Upper lobe of left lung (tissue), 6 donors: ENCODE measurements at regions not wholly inside any gene's neighbourhood (a gene's known extent, or its start where the extent isn't known, plus 50 kb on each side); places are given as distances from the start of the nearest gene placed in this dataset.

ENCODE experiments used
- ATAC-seq, 2 donors: fragments of 200-7000 bp; cut with Tn5 transposase; one replicate each; pipeline ENCODE4 v1.9.1; 2022; ENCODE audit warnings: mild to moderate bottlenecking in 2 of 2, moderate library complexity in 2 of 2; ENCODE audit not compliant: low FRiP score in 2 of 2
- DNase-seq, 2 donors: peaks; one replicate each; pipeline ENCODE4 v3.0.0-alpha.2; 2019 to 2020
- H3K27ac ChIP-seq, 4 donors: fragments of 200-600 bp; sonication (generic); one replicate each; pipeline ENCODE4 v1.5.1; 2016 to 2019
- H3K27me3 ChIP-seq, 4 donors: fragments of 200-600 bp; sonication (generic); one replicate each; pipeline ENCODE4 v1.5.1; 2017 to 2019
- H3K36me3 ChIP-seq, 4 donors: fragments of 200-600 bp; sonication (generic); one replicate each; pipeline ENCODE4 v1.5.1; 2016 to 2019
- H3K4me1 ChIP-seq, 4 donors: fragments of 200-600 bp; sonication (generic); one replicate each; pipeline ENCODE4 v1.5.1; 2018 to 2019
- H3K4me3 ChIP-seq, 4 donors: fragments of 200-600 bp; sonication (generic); one replicate each; pipeline ENCODE4 v1.5.1; 2017 to 2019; ENCODE audit warnings: mild to moderate bottlenecking in 2 of 4, moderate library complexity in 1 of 4
- H3K9me3 ChIP-seq, 4 donors: fragments of 200-600 bp; sonication (generic); one replicate each; pipeline ENCODE4 v1.5.1; 2018 to 2019
- CTCF ChIP-seq, 6 experiments: fragments of 450-650 bp in 4 of 6; fragments of 200-600 bp in 2 of 6; sonication (generic) in 2 of 6; IDR thresholded peaks; one replicate each; pipeline ENCODE4 v1.5.1; 2016 to 2019; ENCODE audit warnings: antibody characterized with exemption in 6 of 6
- EP300 ChIP-seq, 4 donors: sonication (generic); formaldehyde crosslinking; IDR thresholded peaks; one replicate each; pipeline ENCODE4 v1.5.1; 2017; ENCODE audit warnings: antibody characterized with exemption in 4 of 4, control low read depth in 2 of 4
- POLR2A ChIP-seq, 4 donors: fragments of 450-650 bp; IDR thresholded peaks; one replicate each; pipeline ENCODE4 v1.5.1; 2016 to 2017; ENCODE audit warnings: antibody characterized with exemption in 4 of 4, mild to moderate bottlenecking in 2 of 4
- POLR2AphosphoS5 ChIP-seq, 2 donors: sonication (generic); formaldehyde crosslinking; IDR thresholded peaks; one replicate each; pipeline ENCODE4 v1.5.1; 2017; ENCODE audit warnings: antibody characterized with exemption in 2 of 2
- WGBS, 2 donors: methylation state at CpG; one replicate each; pipeline ENCODE4 v1.1.5; 2017 to 2018; 5-methylcytosine and 5-hydroxymethylcytosine counted together
- donor health status: DM: no; HTN: no; CAD: no; lungs with moderate emphysema.
- donor health status: DM: no; HTN: yes; CAD: no; lungs with severe emphysema.

DNA sequence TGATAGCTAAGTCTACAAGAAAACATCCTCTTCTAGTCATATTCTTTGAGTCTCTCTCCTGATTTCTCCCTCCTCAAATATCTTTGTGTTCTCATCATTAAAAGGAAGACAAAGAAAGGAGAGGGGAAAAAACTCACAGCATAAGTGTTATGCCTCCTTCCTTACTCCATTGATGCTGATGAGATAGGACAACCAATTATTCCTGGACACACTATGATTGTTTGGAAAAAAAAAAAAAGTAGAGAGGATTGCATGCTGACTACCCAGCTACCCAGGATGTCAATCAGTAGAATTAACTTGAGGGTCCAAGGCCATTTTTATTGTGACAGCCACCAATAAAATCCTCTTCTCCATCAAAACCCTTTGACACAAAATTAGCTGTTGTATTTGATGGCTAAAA lies 299.1 kb upstream of the CDH8 start:
- no peak for DNase-seq
- Histone ChIP-seq H3K36me3 (no peaks in the 10 kb centered on the region), H3K4me1 (no peaks in the 10 kb centered on the region), H3K4me3 (no peak overlapping the region), H3K27me3 (no peaks in the 10 kb centered on the region), H3K9me3 (no peaks in the 10 kb centered on the region), H3K27ac (no peak overlapping the region)
- no peak for TF ChIP-seq CTCF (IDR thresholded peaks at IDR 0.05)
- no peak for TF ChIP-seq POLR2AphosphoS5 (IDR thresholded peaks at IDR 0.05)
- TF ChIP-seq EP300 (IDR thresholded peaks at IDR 0.05): no peak
- no peak for TF ChIP-seq POLR2A (IDR thresholded peaks at IDR 0.05)
- no peak for ATAC-seq

- ATAC-seq: no peak
- Histone ChIP-seq H3K36me3 (no peaks in the 10 kb centered on the region), H3K4me1 (no peaks in the 10 kb centered on the region), H3K27me3 (no peaks in the 10 kb centered on the region), H3K9me3 (no peaks in the 10 kb centered on the region), H3K27ac (no peak overlapping the region), H3K4me3 (no peak overlapping the region)
- no peak for DNase-seq
- TF ChIP-seq POLR2AphosphoS5 (IDR thresholded peaks at IDR 0.05) (no peak), POLR2A (IDR thresholded peaks at IDR 0.05) (no peak), CTCF (IDR thresholded peaks at IDR 0.05) (no peak), EP300 (IDR thresholded peaks at IDR 0.05) (no peak)
- WGBS, 2 donors: 58 to 91% methylated on average over 2 of the region's 2 CpGs
These were observed 285.4 kb upstream of the CDH8 start for GRCh38 chr16:62321606-62322005.

DNA sequence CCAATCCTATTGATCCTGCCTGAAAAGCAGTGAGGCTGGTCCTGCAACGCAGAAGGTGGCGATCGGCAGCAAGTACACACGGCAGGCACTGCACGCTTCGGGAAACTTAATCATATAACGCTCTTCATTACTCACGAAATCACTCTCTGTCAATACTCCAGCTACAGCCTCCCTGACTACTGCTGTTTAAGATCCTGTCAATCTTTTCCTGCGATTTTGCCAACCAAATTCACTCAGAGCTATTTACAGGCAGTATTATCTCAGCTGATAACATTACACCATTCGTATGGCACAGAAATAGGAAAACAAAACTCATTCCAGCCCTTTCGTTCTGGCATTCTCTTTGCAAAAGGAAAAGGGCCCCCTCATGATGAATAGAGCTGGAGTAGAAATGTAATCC lies 262.4 kb upstream of the CDH8 start:
- DNase-seq (no peak), ATAC-seq (no peak)
- no peak overlapping the region for H3K27ac ChIP-seq
- TF ChIP-seq POLR2A (IDR thresholded peaks at IDR 0.05) (no peak), POLR2AphosphoS5 (IDR thresholded peaks at IDR 0.05) (no peak), EP300 (IDR thresholded peaks at IDR 0.05) (no peak)
- no peaks in the 10 kb centered on the region for H3K36me3 ChIP-seq
- no peaks in the 10 kb centered on the region for H3K4me1 ChIP-seq
- WGBS, 2 donors: 55 to 68% methylated on average over 11 of the region's 11 CpGs
- no peaks in the 10 kb centered on the region for H3K9me3 ChIP-seq
- no peak overlapping the region for H3K4me3 ChIP-seq
- H3K27me3 ChIP-seq: no peaks in the 10 kb centered on the region

- Histone ChIP-seq H3K27me3 (no peaks in the 10 kb centered on the region), H3K4me3 (no peak overlapping the region), H3K36me3 (no peaks in the 10 kb centered on the region), H3K27ac (no peak overlapping the region), H3K9me3 (no peaks in the 10 kb centered on the region), H3K4me1 (no peaks in the 10 kb centered on the region)
- DNase-seq (no peak), ATAC-seq (no peak)
- TF ChIP-seq EP300 (IDR thresholded peaks at IDR 0.05) (no peak), CTCF (IDR thresholded peaks at IDR 0.05) (no peak), POLR2AphosphoS5 (IDR thresholded peaks at IDR 0.05) (no peak), POLR2A (IDR thresholded peaks at IDR 0.05) (no peak)
- WGBS, 2 donors: 78 to 87% methylated on average over 6 of the region's 6 CpGs
These were observed 258.2 kb upstream of the CDH8 start for GRCh38 chr16:62294213-62294972.

DNA sequence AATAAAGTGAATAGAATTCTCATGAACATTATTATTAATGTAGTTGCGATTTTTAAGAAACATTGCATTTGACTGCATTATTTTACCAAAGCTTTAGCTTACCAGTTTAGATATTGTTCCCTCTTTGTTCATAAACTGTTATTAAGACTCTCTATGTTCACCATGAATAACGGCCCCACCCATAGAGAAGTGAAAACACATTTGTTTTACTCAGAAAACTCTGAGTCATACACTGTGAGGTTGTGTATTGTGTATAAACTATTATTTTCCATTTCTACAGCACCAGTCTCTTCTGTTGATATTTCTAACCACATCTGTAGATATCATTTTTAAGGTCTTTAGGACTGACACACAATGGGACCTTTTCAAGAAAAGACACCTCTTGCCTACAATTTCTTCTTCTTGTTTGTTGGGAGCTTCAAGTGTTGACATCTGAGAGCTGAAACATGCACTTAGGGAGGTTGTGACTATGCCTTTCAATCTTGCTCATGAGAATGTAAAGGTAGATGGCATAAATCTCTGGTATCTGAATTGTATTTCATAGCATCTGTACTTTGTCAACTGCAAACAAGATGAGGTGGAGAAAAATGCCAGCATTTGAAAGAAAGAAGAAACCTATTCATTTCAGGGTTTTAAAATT lies 252.9 kb upstream of the CDH8 start:
- 57 to 92% methylated on average over 2 of the region's 2 CpGs for WGBS, 2 donors
- TF ChIP-seq POLR2A (IDR thresholded peaks at IDR 0.05): no peak
- no peak for TF ChIP-seq CTCF (IDR thresholded peaks at IDR 0.05)
- no peak for TF ChIP-seq POLR2AphosphoS5 (IDR thresholded peaks at IDR 0.05)
- no peak for TF ChIP-seq EP300 (IDR thresholded peaks at IDR 0.05)
- DNase-seq (no peak), ATAC-seq (no peak)
- no peaks in the 10 kb centered on the region for H3K9me3 ChIP-seq
- H3K36me3 ChIP-seq: no peaks in the 10 kb centered on the region
- H3K27me3 ChIP-seq: no peaks in the 10 kb centered on the region
- no peaks in the 10 kb centered on the region for H3K4me1 ChIP-seq
- H3K27ac ChIP-seq: no peak overlapping the region
- H3K4me3 ChIP-seq: no peak overlapping the region
